Fibroblast of skin of scalp (primary cell): ENCODE measurements at regions not wholly inside any gene's neighbourhood (a gene's known extent, or its start where the extent isn't known, plus 50 kb on each side); places are given as distances from the start of the nearest gene placed in this dataset.
"Not testable (repeated sequence)": the region's sequence is repeated elsewhere in the genome, so short reads cannot be mapped to it uniquely, and the experiment has no call there.

Experiments
- DNase-seq: peaks from one replicate; pipeline ENCODE4 v3.0.0-alpha.2; 2013

DNA sequence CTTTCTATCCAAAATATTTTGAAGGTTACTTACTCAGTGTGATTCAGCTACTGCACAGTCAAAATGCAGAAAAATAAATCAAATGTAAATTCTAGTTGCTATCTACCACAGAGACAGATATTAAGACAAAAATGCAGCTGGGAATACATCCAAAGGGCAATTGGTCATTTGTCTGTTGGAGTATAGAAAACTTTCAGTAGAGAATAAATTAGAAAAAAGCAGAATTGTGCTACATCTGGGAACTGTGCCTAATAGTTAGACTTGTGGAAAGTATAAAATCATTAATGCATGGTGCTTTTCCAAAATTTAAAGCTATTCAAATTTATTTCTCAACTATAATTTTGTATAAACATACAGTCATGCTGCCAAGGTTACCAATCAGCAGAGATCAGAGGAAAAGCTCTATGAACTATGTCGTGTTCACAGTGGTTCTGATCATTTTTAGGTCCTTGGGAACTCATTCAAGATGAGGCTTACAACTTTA is 1635.8 kb downstream of the PCDH9 start:
- DNase-seq = peak; percentile 93

GRCh38 chr13:65593298-65593874 is 1636.8 kb downstream of the PCDH9 start:
- DNase-seq = no peak

- DNase-seq = peak; percentile 9
Measured at GRCh38 chr13:65592731-65593130, 1637.4 kb downstream of the PCDH9 start.

DNA sequence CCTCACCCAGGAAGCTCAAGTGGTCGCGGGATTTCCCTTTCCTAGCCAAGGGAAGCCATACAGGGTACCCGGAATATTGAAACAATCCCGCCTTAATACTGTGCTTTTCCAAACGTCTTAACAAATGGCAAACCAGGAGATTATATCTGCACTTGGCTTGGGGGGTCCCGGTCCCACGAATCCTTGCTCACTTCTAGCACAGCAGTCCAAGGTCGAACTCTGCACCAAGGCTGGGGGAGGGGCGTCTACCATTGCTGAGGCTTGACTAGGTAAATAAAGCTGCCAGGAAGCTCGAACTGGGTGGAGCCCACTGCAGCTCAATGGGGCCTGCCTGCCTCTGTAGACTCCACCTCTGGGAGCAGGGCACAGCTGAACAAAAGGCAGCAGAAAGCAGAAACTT is 1644.8 kb downstream of the PCDH9 start:
- DNase-seq = no peak

DNA sequence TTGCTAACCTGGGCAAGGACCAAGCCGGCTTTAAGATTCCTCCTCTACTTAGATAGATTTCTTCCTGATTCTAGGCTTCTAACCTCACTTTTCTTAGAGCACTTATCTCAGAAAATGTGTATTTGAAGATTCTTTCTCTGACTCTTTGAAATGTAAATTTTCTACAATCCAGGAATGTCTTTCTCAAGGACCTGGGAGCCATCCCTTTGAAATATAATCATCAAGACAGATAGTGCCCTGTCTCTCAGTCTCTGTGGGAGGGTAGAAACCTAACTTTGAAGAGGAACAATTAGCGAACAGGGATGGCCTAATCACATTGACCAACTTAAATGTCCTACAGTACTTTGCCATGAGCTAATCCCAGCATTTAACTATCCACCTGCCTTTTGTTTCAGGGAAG is 1646.0 kb downstream of the PCDH9 start:
- no peak for DNase-seq

DNA sequence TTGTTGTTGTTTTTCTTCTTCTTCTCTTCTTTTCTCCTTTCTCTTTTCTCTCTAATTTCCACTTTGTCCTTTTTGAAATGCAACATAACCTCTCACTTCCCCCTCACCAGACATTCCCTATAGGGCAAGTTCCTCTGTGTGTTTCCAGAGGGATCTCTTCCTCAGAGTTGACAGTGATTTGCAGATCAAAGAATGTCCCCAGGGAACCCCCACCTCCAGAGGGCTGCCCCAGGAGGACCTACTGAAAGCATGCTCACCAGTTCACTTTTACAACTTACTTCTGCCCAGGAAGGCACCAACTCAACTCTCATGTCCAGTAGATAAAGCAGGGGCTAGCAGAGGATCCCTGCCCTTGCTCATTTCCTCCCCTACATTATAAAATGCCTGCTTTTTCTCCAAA is 1648.0 kb downstream of the PCDH9 start:
- DNase-seq = no peak

GRCh38 chr13:65564561-65564960 is 1665.6 kb downstream of the PCDH9 start:
- DNase-seq = not testable (repeated sequence)

DNA sequence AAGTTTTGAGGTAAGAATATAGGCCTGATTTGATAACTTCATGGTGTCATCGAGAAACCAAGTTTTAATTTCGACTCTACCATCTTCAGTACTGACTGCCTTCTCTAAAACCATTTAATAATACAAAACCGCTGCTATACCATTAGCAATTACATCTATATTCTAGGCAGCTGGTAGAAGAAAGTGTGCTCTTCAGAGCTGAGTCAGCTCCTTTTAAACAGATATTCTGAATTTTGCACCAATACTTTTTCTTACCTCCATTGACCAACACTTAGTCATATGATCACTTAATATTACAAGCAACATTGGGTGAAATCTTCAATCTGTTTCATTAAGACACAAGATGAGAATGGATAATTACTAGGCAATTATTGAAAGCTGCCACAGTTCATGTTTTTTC is 1667.8 kb downstream of the PCDH9 start:
- DNase-seq = no peak

GRCh38 chr13:65560936-65561335 is 1669.2 kb downstream of the PCDH9 start:
- no peak for DNase-seq

DNA sequence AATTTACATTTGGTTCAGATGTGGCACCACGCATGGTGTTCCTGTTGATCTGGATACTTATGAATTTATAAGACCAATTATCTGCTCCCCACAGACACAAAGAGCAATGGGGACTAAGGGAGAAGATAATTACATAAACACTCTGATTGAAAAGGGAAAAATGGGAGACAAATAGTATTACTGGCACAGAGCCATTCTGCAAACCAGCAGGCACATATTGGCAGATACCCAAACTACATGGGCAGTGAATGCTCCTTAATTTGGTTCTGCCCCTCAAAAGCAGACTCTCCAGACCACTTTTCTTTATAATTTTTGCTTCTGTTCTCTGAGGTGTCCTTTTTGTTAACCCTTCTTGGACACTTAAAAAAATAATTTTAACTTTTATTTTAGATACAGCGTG is 1674.2 kb downstream of the PCDH9 start:
- no peak for DNase-seq

- no peak for DNase-seq
Measured at GRCh38 chr13:65553096-65553727, 1676.9 kb downstream of the PCDH9 start.

DNA sequence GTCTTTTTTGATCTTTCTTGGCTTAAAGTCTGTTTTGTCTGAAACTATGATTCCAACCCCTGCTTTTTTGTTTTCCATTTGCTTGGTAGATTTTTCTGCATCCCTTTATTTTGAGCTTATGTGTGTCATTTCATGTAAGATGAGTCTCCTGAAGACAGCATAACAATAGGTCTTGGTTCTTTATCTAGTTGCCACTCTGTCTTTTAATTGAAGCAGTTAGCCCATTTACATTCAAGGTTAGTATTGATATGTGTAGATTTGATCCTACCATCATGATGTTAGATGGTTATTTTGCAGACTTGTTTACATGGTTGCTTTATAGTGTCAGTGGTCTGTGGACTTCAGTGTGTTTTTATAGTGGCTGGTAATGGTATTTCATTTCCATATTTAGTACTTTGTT is 1678.9 kb downstream of the PCDH9 start:
- no peak for DNase-seq

- peak; percentile 56 for DNase-seq
Measured at GRCh38 chr13:65540175-65540574, 1690.0 kb downstream of the PCDH9 start.

GRCh38 chr13:65535370-65535769 is 1694.8 kb downstream of the PCDH9 start:
- DNase-seq = no peak

DNA sequence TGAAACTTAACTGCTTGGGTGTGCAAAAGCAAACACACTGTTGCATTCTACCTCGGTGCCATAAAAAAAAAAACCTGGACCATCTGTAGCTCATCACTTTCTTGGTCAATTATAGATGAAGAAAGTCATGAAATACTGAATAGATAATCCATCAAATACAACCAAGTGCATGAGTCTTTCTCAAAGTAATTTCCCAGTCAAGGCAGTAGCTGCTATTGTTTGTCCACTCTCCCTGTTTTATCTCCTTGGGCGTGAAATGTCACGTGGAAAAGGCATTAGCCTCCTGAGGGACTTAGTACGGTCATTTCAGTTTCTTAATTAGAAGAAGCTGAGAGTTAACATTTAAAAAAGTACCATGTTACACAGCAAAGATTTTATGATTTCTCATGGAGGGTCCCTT is 1697.9 kb downstream of the PCDH9 start:
- DNase-seq = no peak

DNA sequence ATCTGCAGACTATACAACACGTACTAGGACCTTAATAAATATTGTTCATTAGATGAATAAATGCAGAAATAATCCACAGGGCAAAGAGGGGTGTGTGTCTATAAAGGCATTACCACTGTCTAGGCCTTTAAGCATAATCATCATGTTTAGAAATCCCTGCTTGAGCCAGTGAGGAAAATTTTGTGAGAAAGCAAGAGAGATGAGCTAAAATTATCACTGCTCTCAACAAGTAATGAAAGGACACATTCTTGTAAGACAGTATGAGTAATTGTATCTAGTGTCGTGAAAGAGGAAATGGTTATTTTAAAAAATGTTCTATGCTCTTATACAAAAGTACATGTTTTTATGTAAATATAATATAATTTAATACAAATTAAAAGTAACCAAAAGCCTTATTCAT is 1699.4 kb downstream of the PCDH9 start:
- DNase-seq = peak; percentile 7

GRCh38 chr13:65529541-65529940 is 1700.6 kb downstream of the PCDH9 start:
- no peak for DNase-seq

DNA sequence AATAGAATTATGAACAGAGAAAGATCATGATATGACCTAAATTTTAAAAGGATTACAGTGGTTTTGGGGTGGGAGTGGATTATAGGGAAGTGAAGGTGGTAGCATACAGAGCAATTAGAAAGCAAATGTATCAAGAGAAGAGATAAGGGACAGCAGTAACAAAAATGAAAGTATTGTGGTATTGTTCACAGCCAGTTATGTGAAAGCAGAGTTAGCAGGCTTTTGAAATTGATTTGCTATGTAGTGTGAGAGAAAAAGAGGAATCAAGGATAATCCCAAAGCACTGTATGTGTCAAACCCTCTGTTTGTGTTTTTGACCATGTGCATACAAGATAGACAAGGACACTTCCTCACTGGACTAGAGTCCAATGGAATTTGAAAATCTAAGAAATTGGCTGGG is 1721.4 kb downstream of the PCDH9 start:
- DNase-seq = no peak

GRCh38 chr13:65508338-65508737 is 1721.8 kb downstream of the PCDH9 start:
- no peak for DNase-seq

GRCh38 chr13:65505941-65506340 is 1724.2 kb downstream of the PCDH9 start:
- no peak for DNase-seq

- DNase-seq = no peak
Measured at GRCh38 chr13:65504213-65504612, 1725.9 kb downstream of the PCDH9 start.

DNA sequence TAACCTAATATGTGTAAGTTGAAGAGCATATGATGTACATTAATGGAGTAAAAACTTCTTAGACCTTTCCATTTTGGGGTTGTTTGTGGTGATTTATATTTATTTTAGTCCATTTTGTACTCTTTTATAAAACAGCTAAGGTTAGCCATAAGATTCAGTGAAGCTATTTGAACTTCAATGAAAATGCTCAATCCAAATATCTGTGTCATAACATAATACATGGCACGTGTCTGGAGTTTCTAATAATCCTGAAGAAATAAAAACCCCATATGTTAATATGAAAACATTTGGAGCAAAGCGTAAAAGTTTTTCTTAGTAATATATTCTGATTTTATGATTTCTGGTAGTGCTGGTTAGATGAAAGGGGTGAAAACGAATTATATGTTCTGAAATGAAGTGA is 1729.7 kb downstream of the PCDH9 start:
- DNase-seq = no peak

GRCh38 chr13:65499256-65499655 is 1730.9 kb downstream of the PCDH9 start:
- peak; percentile 44 for DNase-seq

DNA sequence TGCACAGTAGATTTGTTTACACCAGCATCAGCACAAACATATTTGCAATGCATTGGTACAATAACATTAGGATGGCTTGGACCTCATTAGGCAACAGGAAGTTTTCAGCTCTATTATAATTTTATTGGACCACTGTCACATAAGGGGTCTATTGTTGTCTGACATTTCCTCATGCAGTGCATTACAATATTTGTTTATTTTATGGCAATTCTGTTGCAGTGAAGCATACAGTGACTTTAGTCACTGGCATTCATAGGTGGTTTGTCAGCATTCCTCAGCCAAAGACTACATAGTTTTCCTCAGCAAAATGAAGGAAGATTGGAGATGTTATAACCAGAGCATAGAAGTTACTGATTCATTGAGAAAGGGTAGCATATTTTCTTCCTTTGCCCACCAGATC is 1732.9 kb downstream of the PCDH9 start:
- peak; percentile 66 for DNase-seq

- not testable (repeated sequence) for DNase-seq
Measured at GRCh38 chr13:65490725-65491124, 1739.4 kb downstream of the PCDH9 start.
